PC-3 (cell line): ENCODE measurements at regions not wholly inside any gene's neighbourhood (a gene's known extent, or its start where the extent isn't known, plus 50 kb on each side); places are given as distances from the start of the nearest gene placed in this dataset.

ENCODE experiments used
- CTCF ChIP-seq: fragments of 300-600 bp; sonication (generic); conservative IDR thresholded peaks from 2 replicates; pipeline ENCODE4 v1.5.1; 2017; ENCODE audit warnings: antibody characterized with exemption, low read depth, mild to moderate bottlenecking, low read length
- EZH2 ChIP-seq: fragments of 300-600 bp; sonication (generic); IDR thresholded peaks from one replicate; pipeline ENCODE4 v1.6.1; 2017; ENCODE audit warnings: antibody characterized with exemption, mild to moderate bottlenecking, low read length; ENCODE audit not compliant: unreplicated experiment

GRCh38 chr5:120932480-120932879, 468.4 kb downstream of the PRR16 start:
- TF ChIP-seq CTCF (no peak), EZH2 (no peak)
